Fibroblast of lung (primary cell): ENCODE measurements at regions not wholly inside any gene's neighbourhood (a gene's known extent, or its start where the extent isn't known, plus 50 kb on each side); places are given as distances from the start of the nearest gene placed in this dataset.
"Not testable (repeated sequence)": the region's sequence is repeated elsewhere in the genome, so short reads cannot be mapped to it uniquely, and the experiment has no call there.

Source experiments
- DNase-seq, 2 donors: peaks; one replicate each; pipeline versions ENCODE4 v3.0.0 to v3.0.0-alpha.2; 2010; ENCODE audit warnings: low read depth in 2 of 2
- H2AFZ ChIP-seq: 2 replicates; pipeline ENCODE4 v1.5.1; 2012; ENCODE audit warnings: low read length, control low read depth, inconsistent platforms
- H3K27ac ChIP-seq: 2 replicates; pipeline ENCODE4 v1.5.1; 2011; ENCODE audit warnings: low read length, control low read depth; ENCODE audit not compliant: insufficient read depth
- H3K27me3 ChIP-seq: 2 replicates; pipeline ENCODE4 v1.5.1; 2011; ENCODE audit warnings: mild to moderate bottlenecking, low read length; ENCODE audit not compliant: control insufficient read depth, insufficient read depth
- H3K36me3 ChIP-seq: 2 replicates; pipeline ENCODE4 v1.5.1; 2011; ENCODE audit warnings: low read length; ENCODE audit not compliant: control insufficient read depth, insufficient read depth
- H3K4me1 ChIP-seq: 2 replicates; pipeline ENCODE4 v1.5.1; 2011; ENCODE audit warnings: low read length; ENCODE audit not compliant: control insufficient read depth, insufficient read depth; ENCODE audit errors: extremely low read depth
- H3K4me2 ChIP-seq: 2 replicates; pipeline ENCODE4 v1.5.1; 2011; ENCODE audit warnings: low read length, control low read depth; ENCODE audit not compliant: insufficient read depth; ENCODE audit errors: extremely low read depth
- H3K4me3 ChIP-seq, 4 experiments: fragments of 200-600 bp in 1 of 4; sonication (generic) in 1 of 4; replicated peaks in 1 of 4; 2 replicates each; pipeline ENCODE4 v1.5.1; 2011 to 2016; ENCODE audit warnings: low read length in 4 of 4, low read depth in 3 of 4, mild to moderate bottlenecking in 3 of 4, control low read depth in 2 of 4, inconsistent platforms in 1 of 4, mixed read lengths in 1 of 4; ENCODE audit not compliant: insufficient read depth in 1 of 4; ENCODE audit errors: control extremely low read depth in 1 of 4
- H3K79me2 ChIP-seq: 2 replicates; pipeline ENCODE4 v1.5.1; 2012; ENCODE audit warnings: mild to moderate bottlenecking, low read length, inconsistent platforms; ENCODE audit not compliant: control insufficient read depth, insufficient read depth
- H3K9ac ChIP-seq: 2 replicates; pipeline ENCODE4 v1.5.1; 2011; ENCODE audit warnings: mild to moderate bottlenecking, low read length, control low read depth; ENCODE audit not compliant: insufficient read depth
- H3K9me3 ChIP-seq: 2 replicates; pipeline ENCODE4 v1.5.1; 2012; ENCODE audit warnings: low read depth, low read length; ENCODE audit not compliant: control insufficient read depth, insufficient read depth
- H4K20me1 ChIP-seq: 2 replicates; pipeline ENCODE4 v1.5.1; 2011; ENCODE audit warnings: low read length; ENCODE audit not compliant: control insufficient read depth, insufficient read depth; ENCODE audit errors: extremely low read depth
- CTCF ChIP-seq, 2 donors: IDR thresholded peaks in 1 of 2; conservative IDR thresholded peaks in 1 of 2; 1 replicate in 1 of 2; 2 replicates in 1 of 2; pipeline ENCODE4 v1.5.1; 2011 to 2012; ENCODE audit warnings: low read length in 2 of 2, control low read depth in 1 of 2, inconsistent platforms in 1 of 2, low read depth in 1 of 2, mild to moderate bottlenecking in 1 of 2
- EZH2 ChIP-seq: IDR thresholded peaks from 2 replicates; pipeline ENCODE4 v1.5.1; 2012; ENCODE audit warnings: low read length, control low read depth, mild to moderate bottlenecking; ENCODE audit errors: missing control alignments

DNA sequence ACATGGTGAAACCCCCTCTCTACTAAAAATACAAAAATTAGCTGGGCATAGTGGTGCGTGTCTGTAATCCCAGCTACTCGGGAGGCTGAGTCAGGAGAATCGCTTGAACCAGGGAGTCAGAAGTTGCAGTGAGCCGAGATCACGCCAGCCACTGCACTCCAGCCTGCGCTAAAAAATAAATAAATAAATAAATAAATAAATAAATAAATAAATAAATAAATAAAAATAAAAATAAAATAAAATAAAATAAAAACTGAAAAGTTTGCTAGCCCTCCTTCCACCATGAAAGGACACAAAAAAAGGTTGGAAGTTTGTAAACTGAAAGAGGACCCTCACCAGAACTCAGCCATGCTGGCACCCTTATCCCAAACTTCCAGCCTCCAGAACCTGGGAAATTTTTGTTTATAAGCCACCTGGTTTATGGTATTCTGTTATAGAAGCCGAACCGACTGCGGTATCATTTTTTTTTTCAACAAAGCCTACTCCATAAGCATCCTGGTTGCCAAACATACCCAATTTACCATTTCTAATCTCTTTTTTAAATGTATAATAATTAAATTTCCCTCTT is 448.2 kb downstream of the SEMA3D start:
- no peak overlapping the region for H3K9ac ChIP-seq
- TF ChIP-seq EZH2 (no peak), CTCF (conservative IDR thresholded peaks at IDR 0.05 in 1 of 2, IDR thresholded peaks at IDR 0.05 in 1 of 2; ENCODE audit: low read depth in 1 of 2, low read length in 2 of 2) (no peak)
- no peak for DNase-seq

DNA sequence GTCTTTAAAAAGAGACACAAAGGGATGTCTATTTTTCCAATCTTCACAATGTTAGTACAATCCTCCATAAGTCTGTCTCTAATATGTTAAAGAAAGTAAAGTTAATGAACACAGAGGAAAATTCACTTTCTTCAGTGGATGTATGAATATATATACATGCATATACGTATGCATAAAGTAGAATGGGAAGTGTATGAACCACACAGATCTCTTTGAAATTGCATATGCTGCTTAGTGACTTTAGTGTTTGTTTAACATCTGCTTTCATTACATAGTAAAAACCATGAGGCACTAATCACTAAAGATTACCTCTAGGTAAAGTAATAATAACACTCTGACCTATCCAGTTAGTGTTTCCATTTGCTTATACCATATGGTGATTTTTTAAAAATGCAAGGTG is 451.2 kb downstream of the SEMA3D start:
- H3K4me3 ChIP-seq, result no peak overlapping the region
- H3K27ac ChIP-seq, result no peak overlapping the region
- no peak overlapping the region for H2AFZ ChIP-seq
- TF ChIP-seq EZH2, result no peak
- no peak for TF ChIP-seq CTCF (conservative IDR thresholded peaks at IDR 0.05 in 1 of 2, IDR thresholded peaks at IDR 0.05 in 1 of 2; ENCODE audit: low read depth in 1 of 2, low read length in 2 of 2)
- no peaks in the 10 kb centered on the region for H3K36me3 ChIP-seq
- no peaks in the 10 kb centered on the region for H4K20me1 ChIP-seq
- no peaks in the 10 kb centered on the region for H3K9me3 ChIP-seq
- H3K4me1 ChIP-seq, result no peaks in the 10 kb centered on the region
- no peaks in the 10 kb centered on the region for H3K27me3 ChIP-seq
- no peak overlapping the region for H3K4me2 ChIP-seq
- H3K79me2 ChIP-seq, result no peaks in the 10 kb centered on the region
- no peak for DNase-seq
- H3K9ac ChIP-seq, result no peak overlapping the region

More for the DNA sequence above, 448.2 kb downstream of the SEMA3D start:
- no peak overlapping the region for H3K27ac ChIP-seq
- H2AFZ ChIP-seq, result no peak overlapping the region
- no peaks in the 10 kb centered on the region for H3K27me3 ChIP-seq
- no peaks in the 10 kb centered on the region for H3K9me3 ChIP-seq
- no peaks in the 10 kb centered on the region for H4K20me1 ChIP-seq
- H3K36me3 ChIP-seq, result no peaks in the 10 kb centered on the region
- no peaks in the 10 kb centered on the region for H3K79me2 ChIP-seq
- H3K4me1 ChIP-seq, result no peaks in the 10 kb centered on the region
- H3K4me3 ChIP-seq, result no peak overlapping the region
- H3K4me2 ChIP-seq, result no peak overlapping the region

- Histone ChIP-seq H3K27ac (no peak overlapping the region), H3K4me3 (no peak overlapping the region), H3K79me2 (no peaks in the 10 kb centered on the region), H3K4me2 (no peak overlapping the region), H3K9me3 (no peaks in the 10 kb centered on the region), H2AFZ (no peak overlapping the region), H3K9ac (no peak overlapping the region), H3K27me3 (no peaks in the 10 kb centered on the region), H3K36me3 (no peaks in the 10 kb centered on the region), H4K20me1 (no peaks in the 10 kb centered on the region), H3K4me1 (no peaks in the 10 kb centered on the region)
- TF ChIP-seq EZH2 (no peak), CTCF (conservative IDR thresholded peaks at IDR 0.05 in 1 of 2, IDR thresholded peaks at IDR 0.05 in 1 of 2; ENCODE audit: low read depth in 1 of 2, low read length in 2 of 2) (no peak)
- DNase-seq, result peak in 1 of 2 donors; percentile 32
Measured at GRCh38 chr7:84735011-84735410, 451.8 kb downstream of the SEMA3D start.

DNA sequence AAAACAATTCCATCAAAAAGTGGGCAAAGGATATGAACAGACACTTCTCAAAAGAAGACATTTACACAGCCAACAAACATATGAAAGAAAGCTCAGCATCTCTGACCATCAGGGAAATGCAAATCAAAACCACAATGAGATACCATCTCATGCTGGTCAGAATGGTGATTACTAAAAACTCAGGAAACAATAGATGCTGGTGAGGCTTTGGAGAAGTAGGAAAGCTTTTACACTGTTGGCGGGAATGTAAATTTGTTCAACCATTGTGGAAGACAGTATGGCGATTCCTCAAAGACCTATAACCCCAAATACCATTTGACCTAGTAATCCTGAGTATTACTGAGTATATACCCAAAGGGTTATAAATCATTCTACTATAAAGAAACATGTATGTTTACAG is 452.9 kb downstream of the SEMA3D start:
- H3K9me3 ChIP-seq, H3K4me1 ChIP-seq, H3K36me3 ChIP-seq, H3K4me3 ChIP-seq, H2AFZ ChIP-seq, H4K20me1 ChIP-seq, H3K27me3 ChIP-seq, H3K79me2 ChIP-seq, H3K4me2 ChIP-seq, H3K9ac ChIP-seq, H3K27ac ChIP-seq: not testable (repeated sequence)
- DNase-seq, result peak in 1 of 2 donors; percentile 23

DNA sequence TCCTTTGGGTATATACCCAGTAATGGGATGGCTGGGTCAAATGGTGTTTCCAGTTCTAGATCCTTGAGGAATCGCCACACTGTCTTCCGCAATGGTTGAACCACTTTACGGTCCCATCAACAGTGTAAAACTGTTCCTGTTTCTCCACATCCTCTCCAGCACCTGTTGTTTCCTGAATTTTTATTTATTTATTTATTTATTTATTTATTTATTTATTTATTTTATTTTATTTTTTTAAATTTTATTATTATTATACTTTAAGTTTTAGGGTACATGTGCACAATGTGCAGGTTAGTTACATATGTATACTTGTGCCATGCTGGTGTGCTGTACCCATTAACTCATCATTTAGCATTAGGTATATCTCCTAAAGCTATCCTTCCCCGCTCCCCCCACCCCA is 456.0 kb downstream of the SEMA3D start:
- not testable (repeated sequence) for H3K4me3 ChIP-seq, H3K79me2 ChIP-seq, H2AFZ ChIP-seq, DNase-seq, H3K36me3 ChIP-seq, H4K20me1 ChIP-seq, H3K27me3 ChIP-seq, H3K9ac ChIP-seq, H3K4me1 ChIP-seq, H3K27ac ChIP-seq, H3K4me2 ChIP-seq, H3K9me3 ChIP-seq
